ENCODE measurements at regions not wholly inside any gene's neighbourhood (a gene's known extent, or its start where the extent isn't known, plus 50 kb on each side); places are given as distances from the start of the nearest gene placed in this dataset.

DNA sequence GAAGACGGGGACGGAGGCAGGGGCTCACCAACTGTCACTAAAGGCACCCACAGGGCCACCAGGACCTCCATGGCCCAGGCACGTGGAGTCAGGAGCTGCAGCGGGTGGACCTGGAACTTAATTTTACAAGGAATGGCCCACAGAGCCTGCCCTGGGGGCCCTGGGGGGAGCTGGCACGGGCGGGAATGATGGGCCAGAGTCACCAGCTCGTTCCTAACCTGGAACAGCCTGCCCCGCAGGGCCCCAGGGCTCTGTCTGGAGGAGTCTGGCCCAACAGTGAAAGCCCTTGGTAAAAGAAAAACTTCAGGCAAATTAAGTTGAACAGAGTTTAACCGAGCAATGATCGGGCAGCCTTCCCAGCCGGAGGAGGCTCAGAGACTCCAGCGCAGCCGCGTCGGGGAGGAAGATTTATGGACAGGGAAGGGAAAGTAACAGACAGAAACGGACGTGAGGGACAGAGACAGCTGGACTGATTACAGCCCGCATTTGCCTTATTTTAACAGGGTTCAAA lies 118.4 kb upstream of the TMEM18 start:
- peaks cover 0 to 11% (median 0%) of the 10 kb centered on the region in 3 donors for H3K27me3 ChIP-seq
- H3K4me1 ChIP-seq, result no peaks in the 10 kb centered on the region
- WGBS, 5 donors, result 71 to 87% (median 80%) methylated on average over 16 to 18 of the region's 18 CpGs
- intact Hi-C loops (cut with DNase I; ENCODE audit: low total_unique reads), result no loop called here
- no peak overlapping the region for H3K4me3 ChIP-seq
- no peaks in the 10 kb centered on the region for H3K9me3 ChIP-seq
- no peak for TF ChIP-seq POLR2AphosphoS5 (IDR thresholded peaks at IDR 0.05)
- TF ChIP-seq, protein P1, sequence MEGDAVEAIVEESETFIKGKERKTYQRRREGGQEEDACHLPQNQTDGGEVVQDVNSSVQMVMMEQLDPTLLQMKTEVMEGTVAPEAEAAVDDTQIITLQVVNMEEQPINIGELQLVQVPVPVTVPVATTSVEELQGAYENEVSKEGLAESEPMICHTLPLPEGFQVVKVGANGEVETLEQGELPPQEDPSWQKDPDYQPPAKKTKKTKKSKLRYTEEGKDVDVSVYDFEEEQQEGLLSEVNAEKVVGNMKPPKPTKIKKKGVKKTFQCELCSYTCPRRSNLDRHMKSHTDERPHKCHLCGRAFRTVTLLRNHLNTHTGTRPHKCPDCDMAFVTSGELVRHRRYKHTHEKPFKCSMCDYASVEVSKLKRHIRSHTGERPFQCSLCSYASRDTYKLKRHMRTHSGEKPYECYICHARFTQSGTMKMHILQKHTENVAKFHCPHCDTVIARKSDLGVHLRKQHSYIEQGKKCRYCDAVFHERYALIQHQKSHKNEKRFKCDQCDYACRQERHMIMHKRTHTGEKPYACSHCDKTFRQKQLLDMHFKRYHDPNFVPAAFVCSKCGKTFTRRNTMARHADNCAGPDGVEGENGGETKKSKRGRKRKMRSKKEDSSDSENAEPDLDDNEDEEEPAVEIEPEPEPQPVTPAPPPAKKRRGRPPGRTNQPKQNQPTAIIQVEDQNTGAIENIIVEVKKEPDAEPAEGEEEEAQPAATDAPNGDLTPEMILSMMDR (IDR thresholded peaks at IDR 0.05), result no peak
- TF ChIP-seq EP300 (IDR thresholded peaks at IDR 0.05), result no peak
- no peak for TF ChIP-seq POLR2A (IDR thresholded peaks at IDR 0.05)
- no peaks in the 10 kb centered on the region for H3K36me3 ChIP-seq
- peak in 1 of 2 donors; percentile 56 for DNase-seq
- H3K27ac ChIP-seq, result no peak overlapping the region

DNA sequence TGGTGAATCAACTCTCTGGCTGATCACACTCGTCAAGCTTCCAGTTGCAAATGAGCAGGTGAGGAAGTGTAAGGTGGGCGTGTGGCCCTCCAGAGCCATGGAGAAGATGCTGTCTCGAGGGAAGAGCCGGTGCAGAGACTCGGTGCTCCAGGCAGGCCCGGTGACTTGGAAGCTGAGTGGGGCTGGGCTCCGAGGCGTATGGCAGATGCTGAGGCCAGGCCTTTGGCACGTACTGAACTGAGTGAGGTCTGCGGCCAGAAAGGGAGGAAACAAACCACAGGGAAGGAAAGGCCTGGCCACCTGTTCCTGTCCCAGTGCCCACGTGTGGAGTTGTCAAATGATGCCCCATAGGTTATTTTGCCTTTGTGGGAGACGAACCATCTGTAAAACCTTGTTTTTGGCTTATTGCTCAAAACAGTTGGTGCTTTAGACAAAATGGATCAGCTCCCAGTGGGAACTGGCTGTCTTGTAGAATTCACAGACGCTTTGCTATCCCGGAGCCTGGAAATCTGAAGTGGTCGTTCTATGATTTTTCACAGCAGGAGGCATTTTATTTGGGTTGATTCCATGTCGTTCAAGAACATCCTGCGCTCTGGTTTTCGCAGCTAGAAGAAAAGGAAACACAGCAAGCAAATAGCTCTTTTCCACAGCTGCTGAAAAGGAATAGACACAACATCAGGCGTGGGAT lies 117.5 kb upstream of the TMEM18 start:
- 63 to 81% (median 75%) methylated on average over 19 of the region's 19 CpGs for WGBS, 5 donors
- no peaks in the 10 kb centered on the region for H3K4me1 ChIP-seq
- DNase-seq, result peak in 1 of 2 donors; percentile 16
- no peak overlapping the region for H3K27ac ChIP-seq
- H3K27me3 ChIP-seq, result peaks cover 0 to 11% (median 0%) of the 10 kb centered on the region in 3 donors
- H3K36me3 ChIP-seq, result no peaks in the 10 kb centered on the region
- H3K9me3 ChIP-seq, result peaks cover 0 to 6% (median 0%) of the 10 kb centered on the region in 4 donors
- intact Hi-C loops (cut with DNase I; ENCODE audit: low total_unique reads), result no loop called here
- TF ChIP-seq POLR2A (IDR thresholded peaks at IDR 0.05) (no peak), EP300 (IDR thresholded peaks at IDR 0.05) (no peak), POLR2AphosphoS5 (IDR thresholded peaks at IDR 0.05) (no peak)
- TF ChIP-seq, protein P1 (IDR thresholded peaks at IDR 0.05), result no peak
- no peak overlapping the region for H3K4me3 ChIP-seq

DNA sequence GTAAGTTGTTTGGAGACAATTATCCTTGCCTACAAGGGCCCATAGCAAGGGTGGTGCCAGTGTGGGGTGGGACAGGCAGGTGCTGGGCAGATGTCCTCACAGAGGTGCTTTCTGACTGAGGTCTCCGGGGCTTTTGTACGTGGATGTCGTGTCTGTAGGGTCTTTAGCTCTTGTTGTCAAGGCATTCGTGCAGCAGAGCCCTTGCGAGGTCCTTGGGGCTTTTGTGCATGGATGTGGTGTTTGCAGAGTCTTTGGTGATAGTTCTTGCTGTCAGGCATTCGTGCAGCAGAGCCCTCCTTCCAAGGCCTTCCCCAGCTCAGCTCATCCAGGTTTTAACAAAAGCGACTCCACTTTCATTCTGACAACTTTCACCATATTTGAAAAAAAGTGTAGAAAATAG lies 116.0 kb upstream of the TMEM18 start:
- Histone ChIP-seq H3K9me3 (peaks cover 0 to 6% (median 0%) of the 10 kb centered on the region in 4 donors), H3K27me3 (peaks cover 0 to 11% (median 0%) of the 10 kb centered on the region in 3 donors), H3K27ac (no peak overlapping the region), H3K4me1 (no peaks in the 10 kb centered on the region), H3K4me3 (no peak overlapping the region), H3K36me3 (no peaks in the 10 kb centered on the region)
- DNase-seq, result no peak
- WGBS, 5 donors, result 70 to 90% (median 77%) methylated on average over 6 to 7 of the region's 7 CpGs
- intact Hi-C loops (cut with DNase I; ENCODE audit: low total_unique reads), result no loop called here
- TF ChIP-seq EP300 (IDR thresholded peaks at IDR 0.05) (no peak), POLR2AphosphoS5 (IDR thresholded peaks at IDR 0.05) (no peak), POLR2A (IDR thresholded peaks at IDR 0.05) (no peak)
- TF ChIP-seq, protein P1 (IDR thresholded peaks at IDR 0.05), result no peak

DNA sequence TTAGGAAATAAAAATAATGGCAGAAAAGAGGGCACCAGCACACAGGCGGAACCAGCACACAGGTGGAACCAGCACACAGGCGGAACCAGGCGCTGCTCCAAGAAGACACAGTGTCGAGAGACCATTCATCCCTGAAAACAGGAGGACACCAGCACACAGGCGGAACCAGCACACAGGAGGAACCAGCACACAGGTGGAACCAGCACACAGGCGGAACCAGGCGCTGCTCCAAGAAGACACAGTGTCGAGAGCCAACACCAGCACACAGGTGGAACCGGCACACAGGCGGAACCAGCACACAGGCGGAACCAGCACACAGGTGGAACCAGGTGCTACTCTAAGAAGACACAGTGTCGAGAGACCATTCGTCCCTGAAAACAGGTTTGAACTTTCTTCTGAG lies 115.5 kb upstream of the TMEM18 start:
- WGBS, 5 donors, result 91 to 95% (median 94%) methylated on average over 13 of the region's 13 CpGs
- intact Hi-C loops (cut with DNase I; ENCODE audit: low total_unique reads), result no loop called here

More for the DNA sequence above, 115.5 kb upstream of the TMEM18 start:
- Histone ChIP-seq H3K27ac (no peak overlapping the region), H3K36me3 (no peaks in the 10 kb centered on the region), H3K27me3 (peaks cover 0 to 11% (median 0%) of the 10 kb centered on the region in 3 donors), H3K9me3 (peaks cover 0 to 6% (median 0%) of the 10 kb centered on the region in 4 donors), H3K4me1 (no peaks in the 10 kb centered on the region), H3K4me3 (no peak overlapping the region)
- DNase-seq, result no peak
- TF ChIP-seq POLR2AphosphoS5 (IDR thresholded peaks at IDR 0.05) (no peak), EP300 (IDR thresholded peaks at IDR 0.05) (no peak), POLR2A (IDR thresholded peaks at IDR 0.05) (no peak)
- TF ChIP-seq, protein P1 (IDR thresholded peaks at IDR 0.05), result no peak

Measured in stomach (tissue), 8 donors.